SK-N-SH (cell line): ENCODE measurements at regions not wholly inside any gene's neighbourhood (a gene's known extent, or its start where the extent isn't known, plus 50 kb on each side); places are given as distances from the start of the nearest gene placed in this dataset.

ENCODE experiments used
- ELF1 ChIP-seq: IDR thresholded peaks from 2 replicates; pipeline ENCODE4 v1.4.0; 2012
- EP300 ChIP-seq, 2 experiments: IDR thresholded peaks; 2 replicates each; pipeline versions ENCODE4 v1.4.0 to v1.6.1; 2012; ENCODE audit warnings: borderline replicate concordance in 1 of 2, low read depth in 1 of 2, low read length in 1 of 2
- FOXM1 ChIP-seq: IDR thresholded peaks from 2 replicates; pipeline ENCODE4 v1.4.0; 2012; ENCODE audit warnings: low read depth, mild to moderate bottlenecking
- NRF1 ChIP-seq: IDR thresholded peaks from 2 replicates; pipeline ENCODE4 v1.6.1; 2012; ENCODE audit warnings: low read depth, mild to moderate bottlenecking, low read length
- PBX3 ChIP-seq: IDR thresholded peaks from 2 replicates; pipeline ENCODE4; 2012
- POLR2AphosphoS5 ChIP-seq: IDR thresholded peaks from 2 replicates; pipeline ENCODE4 v1.6.1; 2012; ENCODE audit warnings: low read depth, low read length
- TAF1 ChIP-seq: IDR thresholded peaks from 2 replicates; pipeline ENCODE4 v1.6.1; 2012; ENCODE audit warnings: low read depth, mild to moderate bottlenecking, low read length, moderate library complexity, borderline replicate concordance
- YY1 ChIP-seq: IDR thresholded peaks from 2 replicates; pipeline ENCODE4 v1.4.0; 2012; ENCODE audit warnings: low read depth, mild to moderate bottlenecking
- TF ChIP-seq, protein P1 (sequence below): fragments of 200-600 bp; sonication (generic); IDR thresholded peaks from 2 replicates; pipeline ENCODE4 v1.6.1; 2017; ENCODE audit warnings: antibody characterized with exemption, mild to moderate bottlenecking, moderate library complexity
- TF ChIP-seq, protein P2 (sequence below): IDR thresholded peaks from 2 replicates; pipeline ENCODE4 v1.4.0; 2012; ENCODE audit warnings: low read depth
- TF ChIP-seq, protein P3 (sequence below): IDR thresholded peaks from 2 replicates; pipeline ENCODE4 v1.4.0; 2012; ENCODE audit warnings: low read depth, borderline replicate concordance

- TF ChIP-seq FOXM1 (no peak), NRF1 (no peak), TAF1 (no peak), EP300 (IDR thresholded peaks at IDR 0.05; ENCODE audit: borderline replicate concordance in 1 of 2, low read depth in 1 of 2, low read length in 1 of 2) (no peak), PBX3 (no peak), POLR2AphosphoS5 (no peak), YY1 (no peak), ELF1 (no peak)
- TF ChIP-seq, protein P1, sequence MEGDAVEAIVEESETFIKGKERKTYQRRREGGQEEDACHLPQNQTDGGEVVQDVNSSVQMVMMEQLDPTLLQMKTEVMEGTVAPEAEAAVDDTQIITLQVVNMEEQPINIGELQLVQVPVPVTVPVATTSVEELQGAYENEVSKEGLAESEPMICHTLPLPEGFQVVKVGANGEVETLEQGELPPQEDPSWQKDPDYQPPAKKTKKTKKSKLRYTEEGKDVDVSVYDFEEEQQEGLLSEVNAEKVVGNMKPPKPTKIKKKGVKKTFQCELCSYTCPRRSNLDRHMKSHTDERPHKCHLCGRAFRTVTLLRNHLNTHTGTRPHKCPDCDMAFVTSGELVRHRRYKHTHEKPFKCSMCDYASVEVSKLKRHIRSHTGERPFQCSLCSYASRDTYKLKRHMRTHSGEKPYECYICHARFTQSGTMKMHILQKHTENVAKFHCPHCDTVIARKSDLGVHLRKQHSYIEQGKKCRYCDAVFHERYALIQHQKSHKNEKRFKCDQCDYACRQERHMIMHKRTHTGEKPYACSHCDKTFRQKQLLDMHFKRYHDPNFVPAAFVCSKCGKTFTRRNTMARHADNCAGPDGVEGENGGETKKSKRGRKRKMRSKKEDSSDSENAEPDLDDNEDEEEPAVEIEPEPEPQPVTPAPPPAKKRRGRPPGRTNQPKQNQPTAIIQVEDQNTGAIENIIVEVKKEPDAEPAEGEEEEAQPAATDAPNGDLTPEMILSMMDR, result no peak
- TF ChIP-seq, protein P2, sequence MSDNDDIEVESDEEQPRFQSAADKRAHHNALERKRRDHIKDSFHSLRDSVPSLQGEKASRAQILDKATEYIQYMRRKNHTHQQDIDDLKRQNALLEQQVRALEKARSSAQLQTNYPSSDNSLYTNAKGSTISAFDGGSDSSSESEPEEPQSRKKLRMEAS, result no peak
- TF ChIP-seq, protein P3, sequence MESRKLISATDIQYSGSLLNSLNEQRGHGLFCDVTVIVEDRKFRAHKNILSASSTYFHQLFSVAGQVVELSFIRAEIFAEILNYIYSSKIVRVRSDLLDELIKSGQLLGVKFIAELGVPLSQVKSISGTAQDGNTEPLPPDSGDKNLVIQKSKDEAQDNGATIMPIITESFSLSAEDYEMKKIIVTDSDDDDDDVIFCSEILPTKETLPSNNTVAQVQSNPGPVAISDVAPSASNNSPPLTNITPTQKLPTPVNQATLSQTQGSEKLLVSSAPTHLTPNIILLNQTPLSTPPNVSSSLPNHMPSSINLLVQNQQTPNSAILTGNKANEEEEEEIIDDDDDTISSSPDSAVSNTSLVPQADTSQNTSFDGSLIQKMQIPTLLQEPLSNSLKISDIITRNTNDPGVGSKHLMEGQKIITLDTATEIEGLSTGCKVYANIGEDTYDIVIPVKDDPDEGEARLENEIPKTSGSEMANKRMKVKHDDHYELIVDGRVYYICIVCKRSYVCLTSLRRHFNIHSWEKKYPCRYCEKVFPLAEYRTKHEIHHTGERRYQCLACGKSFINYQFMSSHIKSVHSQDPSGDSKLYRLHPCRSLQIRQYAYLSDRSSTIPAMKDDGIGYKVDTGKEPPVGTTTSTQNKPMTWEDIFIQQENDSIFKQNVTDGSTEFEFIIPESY, result no peak
Measured at GRCh38 chr2:18741191-18741590, 151.8 kb upstream of the NT5C1B start.
